Stimulated activated CD8-positive, alpha-beta memory T cell treated with anti-CD3 and anti-CD28 coated beads, Interleukin-4, amount 100 ng/mL, for 4 hours (primary cell): ENCODE measurements at regions not wholly inside any gene's neighbourhood (a gene's known extent, or its start where the extent isn't known, plus 50 kb on each side); places are given as distances from the start of the nearest gene placed in this dataset.

Source experiments
- DNase-seq, 2 donors: peaks; one replicate each; pipeline ENCODE4 v3.0.0-alpha.2; 2020; ENCODE audit warnings: low read depth in 2 of 2, low spot score in 1 of 2

DNA sequence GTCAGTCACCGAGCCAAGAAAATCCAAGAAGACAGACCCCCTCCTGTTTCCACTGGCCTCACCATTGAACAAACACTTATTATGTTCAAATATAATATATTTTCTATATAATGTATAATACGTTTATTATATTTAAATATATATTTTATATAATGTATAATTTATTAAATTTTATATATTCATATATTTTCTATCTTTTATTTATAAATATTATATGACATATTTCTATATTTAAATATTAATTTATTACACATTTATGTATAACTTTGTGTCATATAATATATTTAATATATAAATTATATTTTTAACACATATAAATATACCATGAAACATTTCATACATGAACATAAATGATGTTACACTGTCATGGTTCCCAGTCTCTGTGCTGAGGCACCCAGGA, 60.9 kb upstream of the RMDN2 start:
- DNase-seq: no peak

DNA sequence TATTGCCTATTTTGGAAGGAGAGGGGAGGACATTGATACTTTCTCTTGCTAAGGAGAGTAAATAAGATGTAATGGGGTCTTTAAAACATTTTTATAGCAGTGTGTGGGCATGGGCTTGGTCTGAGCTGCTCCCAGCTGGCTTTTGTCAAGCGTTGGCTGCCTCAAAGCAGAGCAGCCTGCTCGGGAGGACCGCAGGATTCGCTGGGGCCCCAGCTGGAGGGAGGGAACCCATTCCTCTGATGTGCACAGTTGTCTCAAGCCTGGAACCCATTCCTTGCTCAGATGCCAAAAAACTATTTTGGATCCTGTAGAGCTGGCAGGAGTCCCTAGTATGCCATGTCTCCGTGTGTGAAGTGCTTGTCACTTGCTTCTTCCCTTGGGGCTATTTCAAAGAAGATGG, 59.4 kb upstream of the RMDN2 start:
- DNase-seq: no peak

DNA sequence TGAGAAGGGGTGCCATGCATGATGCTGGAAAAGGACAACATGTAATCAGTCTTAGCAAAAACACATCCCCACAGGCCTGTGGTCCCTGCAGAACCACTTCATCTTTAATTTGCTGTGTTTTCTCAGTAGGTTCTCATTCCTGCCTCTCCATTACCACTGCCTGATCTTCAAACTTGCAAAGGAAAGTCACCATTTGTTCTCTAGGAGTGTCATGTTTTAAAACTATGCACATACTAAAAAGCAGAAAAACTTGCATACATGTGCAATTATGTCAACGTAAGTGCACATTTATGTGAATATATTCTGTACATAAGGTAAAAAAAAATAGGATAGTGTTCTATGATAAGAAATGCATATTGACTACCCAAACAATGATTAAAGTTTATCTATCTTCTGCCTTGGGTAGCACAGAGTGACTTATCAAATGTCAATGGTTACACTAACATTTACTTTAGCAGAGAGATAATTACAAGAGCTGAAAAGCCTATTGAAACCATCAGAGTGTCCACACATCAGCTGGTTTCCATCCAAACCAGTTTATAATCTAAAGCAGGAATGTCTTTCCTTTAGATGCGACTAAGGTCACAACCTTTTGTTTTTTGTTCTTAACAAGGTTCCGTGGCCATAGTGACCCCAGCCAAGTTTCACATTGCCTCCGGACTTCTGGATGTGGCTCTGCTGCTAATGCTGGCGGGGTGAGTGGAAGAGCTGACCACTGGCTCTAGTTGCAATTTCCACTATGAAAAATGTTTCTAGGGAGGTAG, 58.7 kb upstream of the RMDN2 start:
- no peak for DNase-seq

DNA sequence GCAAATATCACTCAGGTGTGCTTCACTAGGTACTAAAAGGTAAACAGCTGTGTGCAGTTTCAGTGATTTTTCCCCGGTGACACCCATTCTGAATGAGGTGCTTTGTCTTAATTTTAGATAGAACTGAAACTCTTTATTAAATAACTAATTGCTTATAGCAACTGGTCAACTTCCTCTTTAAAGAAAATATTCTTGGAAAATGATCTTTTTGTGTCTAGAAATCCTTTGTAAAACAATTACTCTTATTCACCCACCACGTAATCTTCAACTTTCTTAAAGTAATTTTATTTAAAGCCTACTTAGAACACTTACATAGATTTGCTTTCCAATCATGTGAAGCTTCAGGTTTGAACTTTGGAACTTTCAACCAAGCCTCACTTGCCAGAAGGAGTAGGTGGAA, 57.9 kb upstream of the RMDN2 start:
- no peak for DNase-seq

DNA sequence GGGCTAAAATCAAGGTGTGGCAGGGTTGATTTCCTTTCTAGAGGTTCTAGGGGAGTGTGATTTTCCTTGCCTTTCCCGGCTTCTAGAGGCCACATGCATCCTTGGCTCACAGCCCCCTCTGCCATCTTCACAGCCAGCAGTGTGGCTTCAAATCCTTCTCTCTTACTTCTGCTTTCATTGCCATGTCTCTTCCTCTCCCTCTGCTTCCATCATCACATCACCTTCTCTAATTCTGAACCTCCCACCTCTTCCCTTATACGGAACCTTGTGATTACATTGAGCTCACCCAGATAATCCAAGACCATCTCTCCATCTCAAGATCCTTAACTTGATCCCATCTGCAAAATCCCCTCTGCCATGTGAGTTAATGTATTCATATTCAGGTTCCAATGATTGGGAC, 56.2 kb upstream of the RMDN2 start:
- DNase-seq: no peak

DNA sequence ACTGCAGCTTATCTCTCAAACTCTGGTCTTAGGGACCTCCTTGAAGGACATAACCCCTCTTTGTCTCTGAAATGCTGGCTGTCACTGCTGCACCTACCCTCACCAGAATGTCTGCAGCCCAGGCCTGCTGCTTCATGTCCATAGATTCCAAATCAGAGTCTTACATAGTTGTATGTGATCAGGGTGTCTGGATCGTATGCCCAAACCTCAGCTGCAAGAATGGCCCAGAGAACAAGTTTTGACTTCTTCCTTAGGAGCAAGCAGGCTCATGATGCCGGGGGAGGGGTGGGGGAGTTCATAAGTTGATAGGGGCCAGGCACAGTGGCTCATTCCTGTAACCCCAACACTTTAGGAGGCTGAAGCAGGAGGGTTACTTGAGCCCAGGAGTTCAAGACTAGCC, 55.8 kb upstream of the RMDN2 start:
- DNase-seq: no peak

DNA sequence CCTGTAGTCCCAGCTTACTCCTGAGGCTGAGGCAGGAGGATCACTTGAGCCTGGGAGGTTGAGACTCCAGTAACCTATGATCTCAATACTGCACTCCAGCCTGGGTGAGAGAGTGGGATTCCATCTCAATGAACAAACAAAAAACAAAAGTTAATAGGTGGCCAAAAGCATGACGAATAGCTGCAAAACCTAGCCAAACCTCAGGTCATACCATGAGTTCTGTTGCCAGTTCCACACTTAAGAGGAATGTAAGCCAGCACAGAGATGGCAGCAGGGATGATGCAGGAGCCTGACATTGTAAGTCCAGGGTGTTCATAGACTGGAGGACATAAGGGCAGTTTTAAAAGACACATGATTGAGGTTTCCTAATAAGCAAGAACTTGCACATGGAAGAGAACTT, 55.3 kb upstream of the RMDN2 start:
- DNase-seq: no peak

DNA sequence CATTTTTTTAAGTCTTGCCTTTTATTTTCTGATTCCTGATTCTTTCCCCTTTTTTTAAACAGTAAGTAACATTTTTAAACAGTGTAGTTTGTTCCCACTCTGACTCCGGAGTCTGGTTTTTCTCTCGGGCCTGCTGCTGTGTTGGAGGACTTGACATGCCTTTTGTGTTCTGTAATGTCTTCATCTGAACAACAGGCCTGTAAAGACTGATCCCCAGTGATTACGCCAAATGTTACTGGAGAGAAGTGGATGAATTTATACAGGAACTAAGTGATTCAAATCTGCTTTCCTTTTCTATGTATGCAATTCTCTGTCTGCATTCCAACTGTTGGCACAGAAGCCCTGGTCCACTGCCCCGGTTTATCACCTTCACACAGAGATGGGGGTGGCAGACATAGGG, 54.3 kb upstream of the RMDN2 start:
- DNase-seq: no peak

DNA sequence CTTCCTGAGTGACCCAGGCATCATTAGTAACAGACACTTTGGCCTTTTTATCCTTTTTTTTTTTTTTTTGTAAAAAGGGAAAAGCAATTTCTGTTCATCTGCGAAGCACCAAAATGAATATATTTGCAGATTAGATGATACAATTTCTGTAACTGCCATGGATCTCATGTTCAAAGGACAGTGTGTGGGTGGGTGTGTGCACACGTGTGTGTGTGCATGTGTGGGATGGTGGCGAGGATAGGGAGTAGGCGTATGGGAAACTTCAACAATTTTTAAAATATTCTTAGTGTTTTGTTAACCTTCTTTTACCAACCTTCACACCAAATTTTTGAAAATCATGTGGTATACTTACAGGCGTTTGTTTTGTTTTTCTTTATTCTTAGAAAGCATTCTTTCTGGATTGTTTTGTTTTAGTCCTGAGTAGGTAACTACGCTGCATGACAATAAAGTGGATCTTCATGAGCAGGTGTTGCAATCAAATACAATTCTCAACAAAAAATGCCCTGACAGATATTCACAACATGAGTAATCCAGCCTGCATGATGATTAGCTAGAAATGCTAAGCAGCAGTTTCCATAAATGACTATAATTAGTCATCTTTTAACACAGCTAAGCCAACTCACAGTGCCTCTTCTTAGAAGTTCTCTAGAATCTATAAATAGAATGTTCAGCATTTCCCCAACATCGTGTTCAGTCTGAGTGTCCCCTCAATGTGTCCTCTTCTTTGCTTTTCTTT, 53.5 kb upstream of the RMDN2 start:
- no peak for DNase-seq

DNA sequence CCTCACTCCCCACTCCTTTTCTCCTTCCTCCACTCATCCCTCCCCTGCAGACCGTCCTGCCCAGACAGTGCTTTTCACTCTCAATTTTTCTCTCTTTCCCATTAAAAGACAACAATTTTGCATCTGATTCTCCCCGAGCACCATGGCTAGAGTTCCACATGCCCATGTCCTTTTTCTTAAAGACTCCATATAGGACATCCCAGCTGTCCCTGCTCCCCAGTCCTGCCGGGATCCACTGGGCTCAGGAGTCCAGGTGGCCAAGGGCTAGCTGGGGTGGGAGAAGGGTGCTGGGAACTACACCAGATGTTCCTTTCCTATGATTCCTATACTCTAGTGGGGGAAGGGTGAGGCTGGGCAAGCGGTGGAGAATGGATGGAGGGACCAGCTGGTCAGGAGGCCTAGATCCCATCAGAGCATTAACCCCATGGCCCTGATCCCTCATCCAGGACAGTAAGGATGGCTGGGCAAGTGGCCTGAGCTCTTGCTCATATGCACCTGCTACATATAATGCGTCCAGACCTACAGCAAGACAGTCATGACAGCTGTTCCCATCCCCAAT, 52.8 kb upstream of the RMDN2 start:
- DNase-seq: no peak

DNA sequence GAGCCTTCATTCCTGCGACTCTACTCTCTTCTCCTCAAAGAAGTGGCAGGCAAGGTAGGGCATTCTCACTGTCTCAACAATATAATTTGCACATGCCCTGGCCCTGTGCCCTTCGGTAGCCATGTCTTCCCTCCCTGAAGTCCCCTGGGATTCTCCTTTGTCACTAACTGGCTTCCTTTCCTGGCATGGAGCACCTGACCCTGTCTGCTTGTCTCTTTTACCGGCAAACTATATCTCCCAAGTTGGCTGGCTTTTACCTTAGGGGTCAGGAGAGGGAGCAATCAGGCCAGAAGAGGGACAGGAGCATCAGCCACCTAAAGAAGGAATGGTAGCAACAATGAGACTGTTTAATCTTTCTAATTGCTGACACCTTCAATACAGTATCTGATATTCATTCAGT, 51.9 kb upstream of the RMDN2 start:
- no peak for DNase-seq

DNA sequence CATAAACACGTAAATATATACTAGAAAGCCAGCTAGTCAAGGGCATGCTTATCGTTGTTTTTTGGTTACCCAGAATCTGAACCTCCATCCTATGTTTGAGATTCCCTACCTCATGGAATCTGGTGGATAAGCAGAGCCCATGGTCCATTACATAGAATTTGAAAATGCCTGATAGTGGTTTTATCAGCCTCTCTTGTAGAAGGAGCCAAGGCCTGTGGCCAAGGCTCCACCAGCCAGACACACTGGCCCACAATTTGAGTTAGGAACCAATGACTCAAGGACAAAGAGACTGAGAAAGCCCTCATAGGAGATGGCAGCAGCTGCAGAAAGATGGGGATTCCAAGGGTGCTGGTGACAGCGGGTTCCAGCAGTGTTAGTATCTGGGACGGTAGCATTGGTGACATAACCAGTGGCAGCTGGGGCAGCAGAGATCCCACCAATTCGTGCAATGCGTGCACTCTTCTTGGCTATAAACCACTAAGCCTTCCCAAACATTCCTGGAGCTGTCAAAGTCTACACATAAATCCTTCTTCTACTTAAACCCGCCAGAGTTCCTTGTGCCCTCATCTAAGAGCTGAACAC, 51.2 kb upstream of the RMDN2 start:
- DNase-seq: no peak

DNA sequence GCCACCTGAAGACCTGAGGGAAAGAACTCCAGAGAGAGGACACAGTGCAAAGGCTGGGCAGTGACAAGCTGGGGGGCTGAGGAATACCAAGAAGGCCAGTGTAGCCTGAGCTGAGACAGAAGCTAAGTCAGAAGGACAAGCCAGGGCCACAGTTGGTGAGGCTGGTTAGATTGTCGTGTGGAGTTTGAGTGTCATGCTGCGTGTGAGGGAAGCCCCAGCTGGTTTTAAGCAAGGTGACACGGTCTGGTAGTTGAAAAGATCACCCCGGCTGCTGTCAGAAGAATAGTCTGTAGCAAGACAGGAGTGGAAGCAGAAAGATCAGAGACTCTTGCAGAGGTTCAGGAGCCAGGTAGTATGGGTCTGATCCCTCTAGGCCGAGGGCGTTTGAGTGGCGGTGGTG, 50.6 kb upstream of the RMDN2 start:
- no peak for DNase-seq
